Femur (tissue), 1 donor: ENCODE measurements at regions not wholly inside any gene's neighbourhood (a gene's known extent, or its start where the extent isn't known, plus 50 kb on each side); places are given as distances from the start of the nearest gene placed in this dataset.

Experiments used
- DNase-seq: peaks from one replicate; pipeline ENCODE4 v3.0.0-alpha.2; 2017

GRCh38 chr2:180343528-180344345, 336.6 kb upstream of the CWC22 start:
- DNase-seq: peak; percentile 18

- no peak for DNase-seq
These were observed 330.0 kb upstream of the CWC22 start for GRCh38 chr2:180337136-180337535.

DNA sequence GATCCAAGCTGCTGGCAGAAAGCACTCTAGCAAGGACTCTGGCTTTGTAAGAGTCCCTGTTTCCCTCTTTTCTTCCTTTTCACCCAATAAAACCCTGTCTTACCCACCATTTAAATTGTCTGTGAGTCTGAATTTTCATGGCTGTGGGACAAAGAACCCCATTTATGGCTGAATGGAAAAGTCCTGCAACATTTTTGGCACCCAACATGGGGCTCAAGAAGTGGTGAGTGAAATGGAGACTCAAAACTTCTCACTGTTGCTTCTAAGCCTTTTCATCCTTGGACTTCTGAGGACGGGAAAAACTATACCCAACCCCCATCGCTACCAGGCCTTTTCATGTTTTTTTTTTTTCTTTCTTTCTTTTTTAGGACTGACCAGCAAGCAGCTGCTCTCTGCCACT, 329.5 kb upstream of the CWC22 start:
- DNase-seq: no peak

- no peak for DNase-seq
These were observed 327.4 kb upstream of the CWC22 start for GRCh38 chr2:180334514-180334913.

GRCh38 chr2:180328795-180329422, 321.8 kb upstream of the CWC22 start:
- no peak for DNase-seq

GRCh38 chr2:180327185-180327584, 320.1 kb upstream of the CWC22 start:
- no peak for DNase-seq

GRCh38 chr2:180325416-180326120, 318.5 kb upstream of the CWC22 start:
- no peak for DNase-seq

DNA sequence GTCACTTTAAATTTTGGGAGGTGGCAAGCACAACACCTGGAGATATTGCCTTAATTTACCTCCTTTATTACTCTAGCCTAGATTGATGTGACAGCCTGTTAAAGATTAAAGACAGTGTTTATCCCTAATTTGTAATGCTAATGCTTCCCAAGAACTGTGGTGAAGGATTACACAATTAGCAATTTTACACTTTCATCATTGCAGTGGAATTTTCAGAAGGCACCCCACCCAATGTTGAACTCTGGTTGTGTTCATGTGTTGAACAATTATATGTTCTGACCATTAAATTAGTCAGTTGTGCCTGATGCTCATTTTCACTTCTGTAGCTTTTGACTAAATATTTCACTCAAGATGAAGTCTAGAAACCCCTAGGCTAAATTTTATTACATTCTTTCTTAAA, 317.1 kb upstream of the CWC22 start:
- no peak for DNase-seq

GRCh38 chr2:180322781-180323180, 315.7 kb upstream of the CWC22 start:
- no peak for DNase-seq

DNA sequence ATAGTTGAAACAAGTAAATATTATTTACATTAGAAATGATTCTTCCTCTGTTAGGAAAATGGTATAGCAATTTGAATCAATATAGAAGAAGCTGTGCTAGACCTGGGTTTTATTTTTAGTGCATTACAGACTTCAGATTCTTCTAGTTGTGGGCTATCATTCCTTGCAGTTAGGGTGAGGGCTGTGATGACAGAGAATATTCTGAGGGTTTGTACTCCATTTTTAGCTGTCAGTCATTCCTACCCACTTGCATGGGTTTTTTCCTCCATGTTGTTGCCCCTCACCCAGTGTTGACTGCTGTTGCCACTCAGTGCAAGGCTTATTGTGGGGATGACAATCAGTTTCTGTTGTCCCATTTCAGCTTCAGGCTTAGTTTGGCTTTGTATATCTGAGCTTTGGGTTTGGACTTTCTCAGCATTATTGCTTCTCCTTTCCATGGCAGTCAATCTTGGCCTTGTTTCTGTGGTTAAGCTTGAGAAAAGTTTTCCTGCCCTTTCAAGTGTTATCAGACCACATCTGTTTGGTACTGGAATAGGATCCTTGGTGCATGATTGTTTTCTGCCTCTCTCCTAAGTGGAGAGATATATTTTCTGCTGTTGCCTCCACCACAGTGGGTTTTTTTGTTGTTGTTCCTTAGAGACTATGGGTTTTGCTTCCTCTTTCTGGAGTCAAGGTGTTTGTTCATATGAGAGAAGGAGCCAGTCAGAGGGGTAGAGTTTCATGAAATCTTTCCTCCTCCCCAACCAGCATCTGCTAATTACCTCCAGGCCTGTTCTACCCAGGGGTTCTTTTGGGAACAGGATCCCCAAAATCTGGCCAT, 312.7 kb upstream of the CWC22 start:
- DNase-seq: no peak

DNA sequence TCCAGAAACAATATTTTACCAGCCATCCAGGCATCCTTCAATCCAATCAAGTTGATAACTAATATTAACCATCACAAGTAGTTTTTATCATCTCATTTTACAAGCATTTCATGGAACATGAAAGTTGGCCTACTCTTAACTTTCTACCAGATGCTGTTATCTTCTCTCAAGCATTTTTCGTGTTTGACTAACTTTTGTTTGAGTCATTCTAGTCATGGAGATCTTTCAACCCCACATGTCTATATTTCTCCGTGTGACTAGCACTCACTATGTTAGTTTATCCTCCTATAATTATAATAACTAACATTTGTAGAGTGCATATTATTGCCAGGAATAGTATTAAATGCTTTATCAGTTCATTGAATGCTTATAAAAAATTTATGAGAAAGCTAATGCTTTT, 307.0 kb upstream of the CWC22 start:
- no peak for DNase-seq

GRCh38 chr2:180312542-180312941, 305.4 kb upstream of the CWC22 start:
- DNase-seq: no peak

DNA sequence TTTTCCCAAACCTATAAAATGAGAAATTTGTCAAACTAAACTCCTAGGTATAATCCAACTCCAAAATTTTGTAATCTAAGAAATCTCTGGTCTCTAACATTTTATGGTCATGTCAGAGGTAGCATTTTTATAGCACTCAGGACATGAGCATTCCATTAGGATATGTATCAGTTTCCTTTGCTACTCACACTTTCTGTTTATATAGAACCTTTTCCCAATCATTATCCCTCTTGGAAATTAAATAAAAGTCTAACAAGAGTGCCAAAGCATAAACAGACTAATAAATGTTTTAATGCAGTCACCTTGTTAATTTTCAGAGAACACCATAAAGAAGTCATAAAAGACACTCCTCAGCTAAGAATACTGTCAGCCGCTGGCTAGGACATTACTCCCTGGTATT, 300.0 kb upstream of the CWC22 start:
- DNase-seq: no peak

DNA sequence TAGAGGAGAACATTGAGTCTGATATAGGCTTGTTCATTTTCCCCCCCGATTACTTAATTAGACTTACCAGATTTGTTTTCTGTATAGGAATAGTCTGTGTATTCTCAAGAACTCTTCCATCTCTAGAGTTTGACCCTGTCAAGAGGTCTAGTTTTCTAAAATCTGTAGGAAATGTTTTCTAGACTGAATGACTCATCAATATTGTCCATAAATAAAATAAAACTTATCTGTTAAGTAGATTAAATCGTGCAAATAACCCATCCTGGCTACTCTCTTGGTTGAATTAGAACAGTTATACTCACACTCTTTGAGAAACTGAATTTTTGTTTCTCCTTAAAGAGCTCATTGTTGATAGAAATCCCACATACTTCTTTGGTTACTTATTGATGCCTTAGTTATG, 299.2 kb upstream of the CWC22 start:
- DNase-seq: no peak

DNA sequence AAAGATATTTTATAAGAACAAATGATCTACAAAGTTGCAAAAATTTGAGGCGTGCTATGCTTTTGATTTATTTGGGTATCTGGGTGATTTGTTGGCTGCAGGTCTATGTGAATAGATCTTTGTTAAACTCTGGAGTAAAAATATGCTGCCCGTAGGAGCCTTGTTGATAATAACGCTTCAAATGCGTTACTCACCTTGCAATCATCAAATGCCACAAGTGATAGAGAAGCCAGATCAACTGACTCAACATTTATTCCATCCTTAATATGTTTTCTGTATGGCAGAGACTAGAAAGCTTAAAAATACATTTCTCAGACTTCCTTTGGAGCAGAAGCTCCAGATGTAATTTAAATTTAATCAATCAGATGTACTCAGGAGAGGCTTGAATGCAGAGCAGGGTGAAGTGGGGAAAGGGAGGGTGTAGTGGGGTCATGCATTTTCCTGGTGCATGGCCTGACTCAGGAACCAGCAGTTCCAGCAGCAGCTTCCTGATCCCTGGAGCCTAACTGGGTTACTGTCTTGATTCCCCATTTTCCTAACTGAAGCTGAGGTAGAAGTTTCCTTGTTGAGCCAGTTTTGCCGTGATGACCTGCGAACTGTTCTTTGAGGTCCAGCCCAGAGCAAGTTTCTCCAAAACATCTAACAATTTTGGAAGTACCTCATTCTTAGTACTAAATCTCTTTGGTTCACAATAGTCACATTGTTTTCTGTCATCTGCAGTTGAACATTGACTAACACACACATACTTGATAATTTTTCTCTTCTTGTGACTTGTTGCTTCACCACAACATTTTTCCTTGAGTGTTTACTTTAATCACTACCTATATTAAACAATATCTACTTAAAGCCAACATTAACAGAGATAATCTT, 284.7 kb upstream of the CWC22 start:
- no peak for DNase-seq

GRCh38 chr2:180291060-180291459, 284.0 kb upstream of the CWC22 start:
- DNase-seq: no peak

- no peak for DNase-seq
These were observed 282.5 kb upstream of the CWC22 start for GRCh38 chr2:180289627-180290026.

GRCh38 chr2:180279581-180279980, 272.5 kb upstream of the CWC22 start:
- no peak for DNase-seq

- DNase-seq: no peak
These were observed 269.6 kb upstream of the CWC22 start for GRCh38 chr2:180276733-180277132.

GRCh38 chr2:180268006-180268405, 260.9 kb upstream of the CWC22 start:
- no peak for DNase-seq

DNA sequence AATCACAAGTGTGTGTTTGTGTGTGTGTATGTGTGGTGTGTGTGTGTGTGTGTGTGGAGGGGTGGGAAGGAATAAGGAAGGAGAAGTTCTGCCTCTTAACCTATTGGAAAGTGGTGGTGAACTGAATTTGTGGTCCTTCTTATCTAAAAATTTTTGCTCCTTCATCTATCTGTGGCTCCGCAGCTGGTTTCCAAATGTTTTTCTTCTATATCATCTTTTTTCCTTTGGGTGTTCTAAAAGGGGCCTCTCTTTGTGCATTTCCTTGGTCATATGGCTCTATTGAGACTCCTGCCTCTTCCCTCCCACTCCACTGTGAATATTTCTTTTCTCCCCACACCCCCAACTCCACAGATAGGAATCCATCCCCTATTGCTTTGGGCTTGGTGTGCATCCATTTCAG, 254.9 kb upstream of the CWC22 start:
- DNase-seq: no peak

DNA sequence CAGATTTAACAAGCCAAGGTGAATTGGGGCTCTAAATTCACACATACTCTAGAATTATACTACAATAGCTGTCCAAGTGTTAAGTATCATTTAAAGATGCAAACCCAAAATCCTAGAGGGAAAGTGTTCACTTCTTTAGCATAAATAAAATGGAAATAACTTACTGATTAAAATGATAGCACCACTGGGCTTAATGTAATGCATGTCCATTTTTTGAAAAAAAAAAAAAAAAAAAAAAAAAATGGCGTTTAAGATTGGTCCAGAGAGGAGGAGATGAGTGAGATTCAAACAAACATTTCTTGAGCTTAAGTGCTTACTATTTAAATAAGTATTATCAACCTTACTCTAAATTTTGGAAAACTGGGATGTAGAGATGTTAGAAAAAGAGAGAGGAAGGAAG, 251.5 kb upstream of the CWC22 start:
- no peak for DNase-seq
